ENCODE measurements at regions not wholly inside any gene's neighbourhood (a gene's known extent, or its start where the extent isn't known, plus 50 kb on each side); places are given as distances from the start of the nearest gene placed in this dataset.
"Not testable (repeated sequence)": the region's sequence is repeated elsewhere in the genome, so short reads cannot be mapped to it uniquely, and the experiment has no call there.

DNA sequence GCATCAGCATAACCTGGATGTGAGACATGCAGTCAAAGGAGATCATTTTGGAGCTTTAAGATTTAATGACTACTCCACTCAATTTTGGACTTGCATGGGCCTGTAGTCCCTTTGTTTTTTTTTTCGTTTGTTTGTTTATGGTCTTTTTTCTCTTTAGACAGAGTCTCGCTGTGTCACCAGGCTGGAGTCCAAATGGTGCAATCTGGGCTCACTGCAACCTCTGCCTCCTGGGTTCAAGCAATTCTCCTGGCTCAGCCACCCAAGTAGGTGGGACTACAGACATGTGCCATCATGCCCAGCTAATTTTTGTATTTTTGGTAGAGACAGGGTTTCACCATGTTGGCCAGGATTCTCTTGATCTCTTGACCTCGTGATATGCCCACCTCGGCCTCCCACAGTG, 673.8 kb downstream of the CDH9 start:
- not testable (repeated sequence) for DNase-seq

GRCh38 chr5:26343801-26344325, 694.5 kb downstream of the CDH9 start:
- DNase-seq: no peak

DNA sequence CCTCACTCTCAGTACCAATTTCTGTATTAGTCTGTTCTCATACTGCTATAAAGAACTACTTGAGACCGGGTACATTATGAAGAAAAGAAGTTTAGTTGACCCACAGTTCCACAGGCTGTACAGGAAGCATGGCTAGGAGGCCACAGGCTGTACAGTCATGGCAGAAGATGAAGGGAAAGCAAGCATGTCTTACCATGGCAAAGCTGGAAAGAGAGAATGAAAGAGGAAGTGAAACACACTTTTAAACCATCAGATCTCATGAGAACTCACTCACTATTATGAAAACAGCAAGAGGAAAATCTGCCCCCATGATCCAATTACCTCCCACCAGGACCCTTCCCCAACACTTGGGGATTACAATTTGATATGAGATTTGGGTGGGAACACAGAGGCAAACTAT, 698.8 kb downstream of the CDH9 start:
- no peak for DNase-seq

- peak; percentile 26 for DNase-seq
These were observed 708.7 kb downstream of the CDH9 start for GRCh38 chr5:26329562-26330189.

DNA sequence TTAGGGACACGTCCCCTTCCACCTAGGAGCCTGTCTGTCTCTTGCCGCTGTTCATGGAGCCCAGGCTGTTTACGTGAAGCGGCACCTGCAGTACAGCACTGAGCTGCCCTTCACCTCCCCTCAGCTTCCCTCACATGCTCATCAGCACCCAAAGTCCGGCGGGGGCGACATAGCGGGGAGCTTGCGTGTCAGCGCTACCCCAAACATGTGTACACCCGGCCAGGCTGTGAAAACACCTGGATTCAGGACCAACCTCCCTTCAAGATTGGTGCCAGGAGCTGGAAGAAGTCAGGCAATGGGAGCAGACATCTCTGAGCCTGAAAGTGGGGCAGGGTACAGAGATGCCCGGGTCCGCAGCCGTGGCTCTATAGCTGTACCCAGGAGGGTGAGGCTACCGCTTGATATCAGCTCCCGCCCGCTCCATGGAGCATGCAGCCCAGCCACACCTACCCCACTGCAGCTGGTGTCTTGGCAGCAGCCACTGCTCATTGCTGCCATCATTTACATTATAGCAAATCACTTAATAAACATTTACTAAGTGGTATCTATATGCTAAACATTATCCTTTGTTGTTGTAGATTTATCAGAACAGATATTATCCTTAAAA, 712.1 kb downstream of the CDH9 start:
- DNase-seq: no peak

DNA sequence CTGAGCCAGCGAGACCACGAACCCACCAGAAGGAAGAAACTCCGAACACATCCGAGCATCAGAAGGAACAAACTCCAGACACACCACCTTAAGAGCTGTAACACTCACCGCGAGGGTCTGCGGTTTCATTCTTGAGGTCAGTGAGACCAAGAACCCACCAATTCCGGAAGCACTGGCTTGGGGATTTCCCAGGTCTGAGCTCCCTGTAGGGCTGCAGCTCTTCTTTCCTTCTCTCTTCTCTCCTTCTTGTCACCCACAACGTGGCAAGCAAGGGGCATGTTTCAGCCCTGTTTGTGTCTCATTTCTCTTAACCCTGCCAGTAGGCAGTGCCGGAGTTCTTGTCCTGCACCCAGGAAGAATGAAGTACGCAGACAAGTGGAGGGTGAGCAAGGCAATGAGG, 713.0 kb downstream of the CDH9 start:
- not testable (repeated sequence) for DNase-seq

- not testable (repeated sequence) for DNase-seq
These were observed 714.0 kb downstream of the CDH9 start for GRCh38 chr5:26324273-26324895.

DNA sequence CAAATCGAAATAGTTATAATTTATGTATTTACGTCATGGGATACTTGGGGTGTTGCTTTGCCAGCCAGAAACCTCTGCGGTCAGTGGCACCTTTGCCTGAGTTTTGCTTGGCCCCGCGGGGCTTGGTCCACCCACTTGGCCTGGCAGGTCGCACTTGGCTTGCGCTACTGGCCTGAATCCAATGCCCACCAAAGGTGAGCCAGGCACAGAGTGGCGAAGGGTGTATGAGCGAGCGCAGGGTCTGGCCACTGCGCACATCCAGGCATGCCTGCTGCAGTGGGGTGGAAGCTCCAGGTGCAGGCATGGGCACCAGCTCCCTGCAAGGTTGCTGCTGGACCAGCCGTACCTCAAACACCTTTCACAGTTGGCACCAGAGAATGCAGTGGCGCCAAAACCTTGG, 714.6 kb downstream of the CDH9 start:
- no peak for DNase-seq

DNA sequence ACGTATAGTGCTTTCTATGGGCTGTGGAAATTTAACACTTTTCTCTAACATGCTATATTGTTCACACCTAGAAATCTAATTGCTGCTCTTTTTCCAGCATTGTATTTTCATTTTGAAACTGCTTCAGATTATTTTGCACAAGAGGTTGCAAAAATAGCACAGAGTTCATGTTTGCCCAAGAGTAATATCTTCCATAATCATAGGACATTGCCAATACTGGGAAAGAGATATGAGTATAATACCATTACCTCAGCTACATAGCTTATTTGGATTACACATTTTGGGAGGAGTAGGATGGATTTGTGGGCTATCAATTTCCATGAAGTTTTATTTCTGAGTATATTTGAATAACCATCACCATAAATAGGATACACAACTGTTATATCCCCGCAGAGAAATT, 717.1 kb downstream of the CDH9 start:
- no peak for DNase-seq

DNA sequence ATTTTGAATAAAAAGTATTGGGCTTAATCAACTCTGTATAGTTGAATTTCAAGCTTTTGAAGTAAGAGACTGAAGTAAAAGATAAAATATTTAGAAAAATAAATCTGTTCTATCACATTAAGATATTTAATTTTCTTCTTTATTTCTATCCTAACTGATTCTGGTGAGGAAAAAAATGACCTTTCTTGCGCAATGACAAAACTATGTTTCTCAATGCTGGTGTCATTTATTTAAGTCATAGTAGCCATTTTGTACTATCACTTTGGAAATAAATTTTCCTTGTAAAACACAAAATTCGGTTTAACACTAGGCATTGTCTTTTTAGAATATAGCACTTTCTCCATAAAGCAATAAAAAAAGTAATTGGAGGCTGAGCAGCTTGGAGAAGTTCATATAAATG, 728.0 kb downstream of the CDH9 start:
- no peak for DNase-seq

GRCh38 chr5:26295541-26295940, 742.8 kb downstream of the CDH9 start:
- DNase-seq: no peak

GRCh38 chr5:26282190-26282589, 756.2 kb downstream of the CDH9 start:
- DNase-seq: no peak

DNA sequence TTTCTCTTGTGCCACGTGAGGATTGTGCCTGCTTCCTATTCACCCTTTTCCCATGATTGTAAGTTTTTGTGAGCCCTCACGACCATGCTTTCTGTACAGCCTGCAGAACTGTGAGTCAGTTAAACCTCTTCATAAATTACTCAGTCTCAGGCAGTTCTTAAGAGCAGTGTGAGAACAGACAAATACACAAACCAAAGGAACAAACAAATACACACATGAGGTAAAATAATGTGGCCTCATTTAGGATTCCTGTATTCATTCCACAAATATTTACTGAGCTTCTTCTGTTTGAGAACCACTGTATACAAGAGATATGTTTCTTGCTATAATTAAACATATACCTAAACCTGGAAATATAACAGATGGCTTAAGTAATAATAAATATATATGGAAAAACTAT, 760.3 kb downstream of the CDH9 start:
- no peak for DNase-seq

DNA sequence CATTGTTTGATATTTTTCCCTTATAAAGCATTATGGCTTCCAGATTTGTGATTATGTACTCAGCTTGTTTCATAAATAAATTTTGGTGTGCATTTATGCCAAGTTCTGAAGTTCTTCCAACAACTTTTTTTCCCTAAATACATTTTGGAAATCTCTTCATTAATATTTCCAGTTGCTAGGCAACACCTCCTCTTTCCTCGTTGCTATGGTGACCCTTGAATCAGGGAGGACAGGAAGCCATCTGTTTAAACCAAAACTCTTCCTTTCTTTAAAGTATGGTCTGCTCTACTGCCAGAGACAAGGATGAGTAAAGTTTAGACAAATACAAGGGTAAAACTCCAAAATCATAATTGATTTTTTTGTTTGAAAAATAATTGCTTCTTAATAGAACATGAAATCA, 779.3 kb downstream of the CDH9 start:
- DNase-seq: no peak

DNA sequence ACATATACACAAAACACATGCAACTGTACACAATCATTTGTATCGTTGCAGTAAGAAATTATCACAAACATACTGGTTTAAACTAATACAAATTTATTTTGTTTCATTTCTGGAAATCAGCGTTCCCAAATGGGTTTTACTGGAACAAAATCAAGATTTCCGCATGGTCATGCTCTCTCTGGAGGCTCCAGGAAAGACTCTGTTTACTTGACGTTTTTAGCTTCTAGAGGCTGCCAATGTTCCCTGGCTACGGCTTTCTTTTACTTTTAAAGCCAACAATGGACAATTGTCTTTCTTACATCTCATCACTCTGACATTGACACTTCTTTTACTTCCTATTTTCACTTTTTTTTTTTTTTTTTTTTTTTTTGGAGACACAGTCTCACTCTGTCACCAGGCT, 793.1 kb downstream of the CDH9 start:
- peak; percentile 29 for DNase-seq

DNA sequence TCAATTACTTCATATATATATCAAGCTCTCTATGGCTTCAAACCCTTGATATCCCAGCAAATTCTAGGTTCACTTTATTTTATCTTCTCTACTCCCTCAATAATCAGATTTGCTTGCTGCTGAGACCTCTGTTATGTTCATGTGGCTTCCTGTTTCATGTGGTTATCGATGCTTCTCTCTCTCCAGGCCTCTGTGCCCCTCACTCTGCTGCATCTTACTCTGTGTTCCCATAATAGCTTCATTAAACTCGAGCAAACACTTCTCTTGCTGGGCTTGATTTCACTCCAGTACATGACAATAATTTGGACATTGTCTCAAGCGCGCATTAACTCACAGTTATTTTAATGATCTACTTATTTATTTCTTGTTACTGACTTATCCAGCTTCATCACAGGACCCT, 798.8 kb downstream of the CDH9 start:
- DNase-seq: no peak

DNA sequence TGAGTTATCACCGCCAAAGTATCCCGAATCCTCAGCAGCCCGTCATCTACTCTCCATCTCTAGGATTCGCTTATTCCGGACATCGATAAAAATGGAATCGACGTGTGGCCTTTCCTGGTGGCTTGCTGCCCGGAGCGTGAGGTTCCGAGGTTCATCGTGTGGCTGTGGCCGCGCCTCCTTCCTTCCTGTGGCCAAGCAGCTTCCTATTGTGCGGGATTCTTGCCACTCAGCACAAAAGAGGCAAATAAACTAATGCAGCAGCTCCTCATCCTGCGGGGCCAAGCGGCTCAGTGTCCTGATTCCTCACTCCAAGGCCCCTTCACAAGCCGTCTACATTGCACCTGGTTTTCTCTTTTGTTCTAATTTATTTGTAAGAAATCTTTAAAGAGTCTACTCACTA, 800.9 kb downstream of the CDH9 start:
- no peak for DNase-seq

DNA sequence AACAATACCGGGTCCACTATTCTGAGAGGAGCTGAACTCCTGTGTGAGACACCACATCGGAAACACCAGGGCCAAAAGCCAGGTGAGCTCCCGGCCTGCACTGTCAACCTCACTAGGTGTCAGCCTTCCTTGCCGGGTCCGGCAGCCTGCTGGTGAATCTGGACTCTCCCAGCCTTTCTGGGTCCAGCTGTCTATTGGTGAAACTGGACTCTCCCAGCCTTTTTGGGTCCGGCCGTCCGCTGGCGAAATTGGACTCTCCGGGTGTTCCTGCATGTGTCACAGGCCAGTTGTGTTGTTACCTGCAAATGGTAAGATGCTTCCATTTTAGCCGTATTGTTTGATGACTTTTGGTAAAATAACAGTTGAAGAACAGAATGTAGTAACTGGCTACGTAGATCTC, 801.5 kb downstream of the CDH9 start:
- DNase-seq: no peak

- DNase-seq: no peak
These were observed 805.7 kb downstream of the CDH9 start for GRCh38 chr5:26232706-26233105.

GRCh38 chr5:26231316-26231715, 807.1 kb downstream of the CDH9 start:
- no peak for DNase-seq

DNA sequence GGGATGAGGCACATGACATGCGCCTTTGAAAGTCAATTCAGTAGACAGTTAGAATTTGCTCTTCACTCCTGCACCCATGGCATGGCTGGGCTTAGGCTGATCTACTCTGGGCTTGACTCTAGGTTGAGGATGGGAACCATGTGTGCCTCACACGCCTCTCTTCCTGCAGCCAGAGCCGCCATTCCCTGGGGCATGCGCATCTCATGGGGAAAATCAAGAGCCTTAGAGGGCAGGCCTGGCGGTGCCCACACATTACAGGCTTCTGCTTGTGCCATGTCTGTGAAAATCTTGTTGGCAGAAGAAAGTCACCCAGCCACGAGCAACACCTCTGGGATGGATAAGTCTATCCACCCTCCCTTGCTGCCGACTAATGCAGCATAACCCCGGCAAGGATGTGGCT, 808.5 kb downstream of the CDH9 start:
- no peak for DNase-seq

- no peak for DNase-seq
These were observed 811.1 kb downstream of the CDH9 start for GRCh38 chr5:26227245-26227644.

- DNase-seq: no peak
These were observed 833.3 kb downstream of the CDH9 start for GRCh38 chr5:26205121-26205520.

- no peak for DNase-seq
These were observed 844.8 kb downstream of the CDH9 start for GRCh38 chr5:26193626-26194025.

DNA sequence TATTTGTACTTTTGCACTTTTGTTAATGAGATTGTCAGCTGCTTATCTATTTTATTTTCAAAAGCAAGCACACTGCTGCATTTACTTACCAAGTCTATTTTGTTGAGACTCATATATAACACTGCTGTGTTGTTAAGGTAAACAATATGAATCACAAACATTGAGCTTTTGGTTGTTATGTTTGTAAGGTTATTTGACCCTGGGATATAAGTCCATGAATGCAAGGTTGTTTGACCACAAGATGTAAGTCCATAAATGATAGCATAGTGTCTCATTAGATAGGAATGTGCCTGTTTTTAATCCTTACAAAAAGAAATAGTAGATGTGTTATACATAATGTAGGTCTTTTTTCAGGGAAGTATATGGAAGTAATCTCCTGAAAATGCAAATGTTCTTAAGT, 845.9 kb downstream of the CDH9 start:
- DNase-seq: no peak
